Gastroesophageal sphincter (tissue), 4 donors: ENCODE measurements at regions not wholly inside any gene's neighbourhood (a gene's known extent, or its start where the extent isn't known, plus 50 kb on each side); places are given as distances from the start of the nearest gene placed in this dataset.
A peak's percentile ranks its signal among the peaks of the same experiment; 100 is the strongest.

Experiments used
- ATAC-seq: fragments of 150-250 bp; one replicate; pipeline ENCODE4 v1.9.1; 2016; ENCODE audit warnings: mild to moderate bottlenecking, moderate library complexity
- H3K27ac ChIP-seq, 4 donors: fragments of 200-600 bp; sonication (generic) in 3 of 4; 1 replicate in 3 of 4; 2 replicates in 1 of 4; pipeline ENCODE4 v1.5.1; 2016 to 2019
- H3K27me3 ChIP-seq: fragments of 200-600 bp; sonication (generic); one replicate; pipeline ENCODE4 v1.5.1; 2019
- H3K36me3 ChIP-seq, 2 donors: fragments of 200-600 bp; sonication (generic); one replicate each; pipeline ENCODE4 v1.5.1; 2019; ENCODE audit warnings: control low read depth in 1 of 2
- H3K4me1 ChIP-seq, 3 donors: fragments of 200-600 bp; sonication (generic); 1 replicate in 2 of 3; 2 replicates in 1 of 3; pipeline ENCODE4 v1.5.1; 2016 to 2019; ENCODE audit warnings: control low read depth in 2 of 3
- H3K4me3 ChIP-seq, 2 donors: fragments of 200-600 bp; sonication (generic); one replicate each; pipeline ENCODE4 v1.5.1; 2019; ENCODE audit warnings: mild to moderate bottlenecking in 1 of 2, moderate library complexity in 1 of 2
- H3K9me3 ChIP-seq, 3 donors: fragments of 200-600 bp; sonication (generic); one replicate each; pipeline ENCODE4 v1.5.1; 2017 to 2019; ENCODE audit warnings: control low read depth in 2 of 3
- EP300 ChIP-seq: sonication (generic); formaldehyde crosslinking; IDR thresholded peaks from one replicate; pipeline ENCODE4 v1.6.1; 2017; ENCODE audit warnings: antibody characterized with exemption, mild to moderate bottlenecking
- POLR2A ChIP-seq, 2 donors: fragments of 450-650 bp; IDR thresholded peaks; one replicate each; pipeline ENCODE4 v1.6.1; 2017; ENCODE audit warnings: antibody characterized with exemption in 2 of 2, mild to moderate bottlenecking in 2 of 2, moderate library complexity in 1 of 2
- POLR2AphosphoS5 ChIP-seq: sonication (generic); formaldehyde crosslinking; IDR thresholded peaks from one replicate; pipeline ENCODE4 v1.6.1; 2017; ENCODE audit warnings: antibody characterized with exemption
- WGBS, 2 donors: methylation state at CpG; one replicate each; pipeline ENCODE4 v1.1.5; 2018; ENCODE audit warnings: low coverage in 1 of 2; 5-methylcytosine and 5-hydroxymethylcytosine counted together
- TF ChIP-seq, protein P1 (sequence below), 4 experiments: fragments of 200-600 bp in 2 of 4; fragments of 450-650 bp in 2 of 4; sonication (generic) in 1 of 4; IDR thresholded peaks; one replicate each; pipeline ENCODE4 v1.5.1; 2017 to 2019; ENCODE audit warnings: antibody characterized with exemption in 4 of 4, mild to moderate bottlenecking in 2 of 4, moderate library complexity in 2 of 4

DNA sequence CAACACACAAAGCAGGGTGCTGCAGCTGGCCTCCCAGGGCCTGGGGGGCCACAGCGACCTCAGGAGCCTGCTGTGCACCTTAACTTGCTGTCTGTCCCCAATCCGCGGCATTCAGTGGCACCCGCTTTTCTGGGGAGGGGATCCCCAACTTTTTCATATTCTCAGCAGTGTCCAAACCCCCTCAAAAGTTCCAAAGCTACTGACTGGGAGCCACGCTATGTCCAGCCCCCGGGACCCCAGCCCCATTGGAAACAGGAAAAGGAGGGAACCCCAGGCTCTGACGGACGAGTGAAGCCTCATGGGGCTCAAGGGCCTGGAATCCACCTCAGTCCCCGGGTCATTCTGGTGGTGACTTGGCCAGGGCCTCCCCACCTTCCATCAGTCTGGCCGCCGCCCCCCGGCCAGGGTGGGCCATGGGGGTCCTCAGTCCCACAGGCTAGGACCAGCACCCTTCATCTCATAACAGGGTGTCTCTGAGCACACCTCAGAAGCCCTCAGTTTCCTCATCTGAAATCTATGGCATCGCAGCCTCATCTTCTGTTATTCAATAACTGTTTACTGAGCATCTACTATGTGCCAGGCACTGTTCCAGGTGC is 127.3 kb downstream of the NCOR2 start:
- no peak for ATAC-seq
- TF ChIP-seq POLR2A (IDR thresholded peaks at IDR 0.05), result no peak
- TF ChIP-seq, protein P1, sequence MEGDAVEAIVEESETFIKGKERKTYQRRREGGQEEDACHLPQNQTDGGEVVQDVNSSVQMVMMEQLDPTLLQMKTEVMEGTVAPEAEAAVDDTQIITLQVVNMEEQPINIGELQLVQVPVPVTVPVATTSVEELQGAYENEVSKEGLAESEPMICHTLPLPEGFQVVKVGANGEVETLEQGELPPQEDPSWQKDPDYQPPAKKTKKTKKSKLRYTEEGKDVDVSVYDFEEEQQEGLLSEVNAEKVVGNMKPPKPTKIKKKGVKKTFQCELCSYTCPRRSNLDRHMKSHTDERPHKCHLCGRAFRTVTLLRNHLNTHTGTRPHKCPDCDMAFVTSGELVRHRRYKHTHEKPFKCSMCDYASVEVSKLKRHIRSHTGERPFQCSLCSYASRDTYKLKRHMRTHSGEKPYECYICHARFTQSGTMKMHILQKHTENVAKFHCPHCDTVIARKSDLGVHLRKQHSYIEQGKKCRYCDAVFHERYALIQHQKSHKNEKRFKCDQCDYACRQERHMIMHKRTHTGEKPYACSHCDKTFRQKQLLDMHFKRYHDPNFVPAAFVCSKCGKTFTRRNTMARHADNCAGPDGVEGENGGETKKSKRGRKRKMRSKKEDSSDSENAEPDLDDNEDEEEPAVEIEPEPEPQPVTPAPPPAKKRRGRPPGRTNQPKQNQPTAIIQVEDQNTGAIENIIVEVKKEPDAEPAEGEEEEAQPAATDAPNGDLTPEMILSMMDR (IDR thresholded peaks at IDR 0.05), result no peak
- no peak for TF ChIP-seq POLR2AphosphoS5
- no peak for TF ChIP-seq EP300
- Histone ChIP-seq H3K27me3 (no peaks in the 10 kb centered on the region), H3K36me3 (peaks cover 0 to 82% of the 10 kb centered on the region in 2 donors), H3K4me1 (peaks cover 0 to 87% (median 9%) of the 10 kb centered on the region in 3 donors), H3K9me3 (no peaks in the 10 kb centered on the region), H3K27ac (peak overlapping the region in 3 of 4 donors; percentile 21 to 71 (median 54)), H3K4me3 (no peak overlapping the region)
- WGBS, 2 donors, result 92 to 100% methylated on average over 1 to 4 of the region's 13 CpGs

DNA sequence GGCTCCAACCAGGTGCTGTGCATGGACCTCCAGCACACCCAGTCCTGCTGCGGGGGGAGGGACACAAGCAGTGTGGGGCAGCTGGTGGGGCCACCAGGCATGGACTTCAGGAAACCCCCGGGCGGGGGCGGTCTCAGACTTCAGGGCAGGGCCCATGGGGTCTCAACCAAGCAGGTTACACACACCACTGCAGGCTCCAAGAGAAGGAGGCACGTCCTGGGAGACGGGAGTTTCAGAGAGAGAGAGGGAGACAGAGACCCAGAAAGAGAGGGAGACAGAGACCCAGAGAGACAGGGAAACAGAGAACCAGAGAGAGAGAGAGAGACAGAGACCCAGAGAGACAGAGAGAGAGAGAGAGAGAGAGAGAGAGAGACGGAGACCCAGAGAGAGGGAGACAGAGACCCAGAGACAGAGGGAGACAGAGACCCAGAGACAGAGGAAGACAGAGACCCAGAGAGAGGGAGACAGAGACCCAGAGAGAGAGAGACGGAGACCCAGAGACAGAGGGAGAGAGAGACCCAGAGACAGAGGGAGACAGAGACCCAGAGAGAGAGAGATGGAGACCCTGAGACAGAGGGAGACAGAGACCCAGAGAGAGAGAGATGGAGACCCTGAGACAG is 128.9 kb downstream of the NCOR2 start:
- TF ChIP-seq EP300 (no peak), POLR2AphosphoS5 (no peak), POLR2A (IDR thresholded peaks at IDR 0.05) (no peak)
- TF ChIP-seq, protein P1 (IDR thresholded peaks at IDR 0.05), result no peak
- H3K9me3 ChIP-seq, result no peaks in the 10 kb centered on the region
- H3K4me1 ChIP-seq, result peaks cover 0 to 83% (median 6%) of the 10 kb centered on the region in 3 donors
- H3K4me3 ChIP-seq, result no peak overlapping the region
- 68 to 69% methylated on average over 2 to 5 of the region's 8 CpGs for WGBS, 2 donors
- peaks cover 0 to 76% of the 10 kb centered on the region in 2 donors for H3K36me3 ChIP-seq
- peak overlapping the region in 3 of 4 donors; percentile 51 to 71 (median 54) for H3K27ac ChIP-seq
- ATAC-seq, result no peak
- H3K27me3 ChIP-seq, result no peaks in the 10 kb centered on the region

DNA sequence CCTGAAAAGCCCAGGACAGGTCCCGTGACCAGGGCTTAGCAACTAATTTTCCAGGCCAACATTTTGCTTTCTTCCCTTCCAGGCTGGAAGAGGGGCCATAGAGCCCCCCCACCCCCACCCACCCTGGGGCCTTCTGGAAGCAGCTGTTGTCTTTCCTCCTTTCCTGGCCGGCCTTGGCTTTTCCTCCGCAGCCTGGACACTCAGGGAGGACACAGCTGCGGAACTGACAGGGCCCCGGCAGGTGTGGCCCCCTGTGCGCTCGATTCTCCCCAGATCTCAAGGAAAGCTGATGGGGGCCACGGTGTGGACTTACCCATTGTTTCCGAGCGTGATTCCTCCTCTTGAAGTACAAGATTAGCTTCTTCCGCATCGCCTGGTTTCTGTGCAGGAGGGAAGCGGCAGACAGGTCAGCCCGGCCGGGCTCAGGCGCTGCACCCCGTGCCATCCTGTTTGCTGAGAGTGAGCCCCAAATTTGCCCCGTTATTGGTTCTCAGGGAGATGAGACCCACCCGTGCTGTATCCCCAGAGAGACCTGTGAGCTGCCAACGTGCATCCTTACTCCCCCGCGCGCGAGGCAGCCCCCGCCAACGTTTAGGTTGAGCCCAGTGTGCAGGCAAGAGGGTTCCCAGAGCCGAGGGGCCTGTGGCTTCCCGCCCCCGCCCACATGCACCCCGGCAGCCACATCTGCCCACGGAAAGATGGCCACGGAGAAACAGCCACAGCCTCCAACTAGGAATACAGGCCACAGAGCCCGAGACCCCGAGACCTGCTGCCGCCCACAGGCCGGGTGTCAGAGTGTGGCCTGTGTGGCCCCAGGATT is 129.6 kb downstream of the NCOR2 start:
- Histone ChIP-seq H3K27ac (peak overlapping the region in 3 of 4 donors; percentile 53 to 71 (median 54)), H3K4me1 (peaks cover 0 to 83% (median 12%) of the 10 kb centered on the region in 3 donors), H3K27me3 (no peaks in the 10 kb centered on the region), H3K36me3 (peaks cover 0 to 76% of the 10 kb centered on the region in 2 donors), H3K9me3 (no peaks in the 10 kb centered on the region), H3K4me3 (no peak overlapping the region)
- no peak for ATAC-seq
- TF ChIP-seq, protein P1 (IDR thresholded peaks at IDR 0.05), result no peak
- TF ChIP-seq EP300 (no peak), POLR2A (IDR thresholded peaks at IDR 0.05) (no peak), POLR2AphosphoS5 (no peak)
- WGBS, 2 donors, result 67 to 82% methylated on average over 1 to 6 of the region's 36 CpGs

DNA sequence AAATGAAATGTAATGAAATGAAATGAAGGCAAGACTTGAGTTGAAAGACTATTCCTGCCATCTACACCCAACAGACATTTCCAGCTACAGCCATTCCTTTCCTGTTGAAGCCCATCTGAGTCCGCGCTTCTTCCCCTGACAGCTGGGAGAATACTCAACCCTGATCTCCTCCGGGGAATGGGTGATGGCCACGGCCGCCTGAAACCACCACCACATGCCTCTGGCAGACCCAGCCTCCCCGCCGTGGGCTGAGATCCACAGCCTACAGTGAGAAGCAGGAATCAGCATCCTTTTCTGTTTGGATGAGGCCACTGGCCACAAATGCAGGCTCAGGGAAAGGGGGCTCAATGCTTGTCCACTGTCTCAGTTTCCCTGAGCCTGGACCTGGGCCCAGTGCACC is 130.3 kb downstream of the NCOR2 start:
- TF ChIP-seq POLR2AphosphoS5 (no peak), POLR2A (IDR thresholded peaks at IDR 0.05) (no peak), EP300 (no peak)
- TF ChIP-seq, protein P1 (IDR thresholded peaks at IDR 0.05), result no peak
- Histone ChIP-seq H3K36me3 (peaks cover 0 to 69% of the 10 kb centered on the region in 2 donors), H3K4me3 (no peak overlapping the region), H3K9me3 (no peaks in the 10 kb centered on the region), H3K27ac (peak overlapping the region in 3 of 4 donors; percentile 53 to 71 (median 54)), H3K27me3 (no peaks in the 10 kb centered on the region), H3K4me1 (peaks cover 0 to 82% (median 12%) of the 10 kb centered on the region in 3 donors)
- WGBS, 2 donors, result 68 to 93% methylated on average over 3 to 4 of the region's 7 CpGs
- no peak for ATAC-seq
